Hepatocyte (in vitro differentiated cells): ENCODE measurements at regions not wholly inside any gene's neighbourhood (a gene's known extent, or its start where the extent isn't known, plus 50 kb on each side); places are given as distances from the start of the nearest gene placed in this dataset.

ENCODE experiments used
- DNase-seq: peaks from one replicate; pipeline ENCODE4 v3.0.0-alpha.2; 2016; ENCODE audit warnings: low spot score
- H2AFZ ChIP-seq: fragments of 200-600 bp; sonication (generic); 2 replicates; pipeline ENCODE4 v1.6.0; 2016; ENCODE audit warnings: antibody characterized with exemption, mild to moderate bottlenecking
- H3K27ac ChIP-seq: fragments of 200-600 bp; sonication (generic); 2 replicates; pipeline ENCODE4 v1.5.1; 2016; ENCODE audit warnings: mild to moderate bottlenecking
- H3K27me3 ChIP-seq: fragments of 200-600 bp; sonication (generic); 2 replicates; pipeline ENCODE4 v1.6.1; 2016
- H3K36me3 ChIP-seq: fragments of 200-600 bp; sonication (generic); replicated peaks from 2 replicates; pipeline ENCODE4 v1.5.1; 2016; ENCODE audit warnings: low read depth; ENCODE audit not compliant: insufficient read depth
- H3K4me1 ChIP-seq: fragments of 200-600 bp; sonication (generic); 2 replicates; pipeline ENCODE4 v1.5.1; 2016; ENCODE audit warnings: mild to moderate bottlenecking, moderate library complexity; ENCODE audit not compliant: insufficient read depth
- H3K4me2 ChIP-seq: fragments of 200-600 bp; sonication (generic); 2 replicates; pipeline ENCODE4 v1.6.0; 2016
- H3K4me3 ChIP-seq: fragments of 200-600 bp; sonication (generic); 2 replicates; pipeline ENCODE4 v1.5.1; 2016; ENCODE audit warnings: mild to moderate bottlenecking
- H3K79me2 ChIP-seq: fragments of 200-600 bp; sonication (generic); 2 replicates; pipeline ENCODE4 v1.6.0; 2017; ENCODE audit warnings: mild to moderate bottlenecking
- H3K9me2 ChIP-seq: fragments of 200-600 bp; sonication (generic); replicated peaks from 2 replicates; pipeline ENCODE4 v1.6.0; 2017; ENCODE audit warnings: mild to moderate bottlenecking; ENCODE audit not compliant: insufficient read depth
- H3K9me3 ChIP-seq: fragments of 200-600 bp; sonication (generic); 2 replicates; pipeline ENCODE4 v1.5.1; 2016; ENCODE audit warnings: low read depth, mild to moderate bottlenecking
- H4K20me1 ChIP-seq: fragments of 200-600 bp; sonication (generic); 2 replicates; pipeline ENCODE4 v1.6.0; 2016; ENCODE audit warnings: mild to moderate bottlenecking; ENCODE audit not compliant: insufficient read depth, poor library complexity, severe bottlenecking
- CTCF ChIP-seq: fragments of 200-600 bp; sonication (generic); IDR thresholded peaks from 2 replicates; pipeline ENCODE4 v1.5.1; 2016; ENCODE audit warnings: antibody characterized with exemption, mild to moderate bottlenecking; ENCODE audit not compliant: poor library complexity
- EZH2 ChIP-seq: fragments of 200-600 bp; sonication (generic); IDR thresholded peaks from 2 replicates; pipeline ENCODE4 v1.6.1; 2016; ENCODE audit warnings: antibody characterized with exemption, mild to moderate bottlenecking, borderline replicate concordance
- EZH2phosphoT487 ChIP-seq: fragments of 200-600 bp; sonication (generic); IDR thresholded peaks from one replicate; pipeline ENCODE4 v1.6.1; 2018; ENCODE audit warnings: antibody characterized with exemption, mild to moderate bottlenecking, low read depth, moderate library complexity; ENCODE audit not compliant: unreplicated experiment, severe bottlenecking
- WGBS: methylation state at CpG from one replicate; pipeline ENCODE4 v1.1.6; 2016; ENCODE audit warnings: low lambda C conversion rate; ENCODE audit errors: missing lambda C conversion rate; 5-methylcytosine and 5-hydroxymethylcytosine counted together

- Histone ChIP-seq H3K9me2 (no peaks in the 10 kb centered on the region), H3K4me1 (no peaks in the 10 kb centered on the region), H3K27me3 (no peaks in the 10 kb centered on the region), H3K9me3 (no peaks in the 10 kb centered on the region), H3K27ac (no peak overlapping the region), H3K4me3 (no peak overlapping the region), H2AFZ (no peak overlapping the region), H3K4me2 (no peak overlapping the region), H3K36me3 (no peaks in the 10 kb centered on the region), H4K20me1 (no peaks in the 10 kb centered on the region), H3K79me2 (no peaks in the 10 kb centered on the region)
- TF ChIP-seq EZH2phosphoT487 (no peak), CTCF (no peak), EZH2 (no peak)
- no peak for DNase-seq
- WGBS, result 95% methylated on average over 32 of the region's 33 CpGs
Observed at GRCh38 chr5:2131826-2132496, 249.2 kb upstream of the IRX4 start.

- TF ChIP-seq EZH2phosphoT487 (no peak), EZH2 (no peak), CTCF (no peak)
- Histone ChIP-seq H3K27ac (no peak overlapping the region), H2AFZ (no peak overlapping the region), H4K20me1 (no peaks in the 10 kb centered on the region), H3K36me3 (no peaks in the 10 kb centered on the region), H3K4me2 (no peak overlapping the region), H3K4me1 (no peaks in the 10 kb centered on the region), H3K79me2 (no peaks in the 10 kb centered on the region), H3K4me3 (no peak overlapping the region), H3K27me3 (no peaks in the 10 kb centered on the region), H3K9me2 (no peaks in the 10 kb centered on the region), H3K9me3 (no peaks in the 10 kb centered on the region)
- WGBS, result 92% methylated on average over 11 of the region's 11 CpGs
- no peak for DNase-seq
Observed at GRCh38 chr5:2131196-2131595, 248.5 kb upstream of the IRX4 start.

GRCh38 chr5:2130361-2130760 is 247.6 kb upstream of the IRX4 start:
- WGBS, result 80% methylated on average over 7 of the region's 7 CpGs
- no peak for DNase-seq
- Histone ChIP-seq H3K9me3 (no peaks in the 10 kb centered on the region), H3K27ac (no peak overlapping the region), H3K4me3 (no peak overlapping the region), H4K20me1 (no peaks in the 10 kb centered on the region), H2AFZ (no peak overlapping the region), H3K4me2 (no peak overlapping the region), H3K36me3 (no peaks in the 10 kb centered on the region), H3K9me2 (no peaks in the 10 kb centered on the region), H3K79me2 (no peaks in the 10 kb centered on the region), H3K4me1 (no peaks in the 10 kb centered on the region), H3K27me3 (no peaks in the 10 kb centered on the region)
- no peak for TF ChIP-seq EZH2phosphoT487
- no peak for TF ChIP-seq CTCF
- TF ChIP-seq EZH2, result no peak
